ENCODE measurements at regions not wholly inside any gene's neighbourhood (a gene's known extent, or its start where the extent isn't known, plus 50 kb on each side); places are given as distances from the start of the nearest gene placed in this dataset.

- DNase-seq: no peak
Observed at GRCh38 chr3:159629329-159630084, 359.1 kb upstream of the IL12A start.

- no peak for DNase-seq
Observed at GRCh38 chr3:159631226-159631625, 357.4 kb upstream of the IL12A start.

GRCh38 chr3:159632128-159632527, 356.5 kb upstream of the IL12A start:
- DNase-seq: no peak

GRCh38 chr3:159632851-159633250, 355.8 kb upstream of the IL12A start:
- no peak for DNase-seq

GRCh38 chr3:159634483-159634882, 354.2 kb upstream of the IL12A start:
- DNase-seq: no peak

GRCh38 chr3:159635047-159635641, 353.5 kb upstream of the IL12A start:
- no peak for DNase-seq

GRCh38 chr3:159637883-159638542, 350.6 kb upstream of the IL12A start:
- no peak for DNase-seq

GRCh38 chr3:159640225-159640624, 348.4 kb upstream of the IL12A start:
- DNase-seq: no peak

GRCh38 chr3:159643406-159643805, 345.2 kb upstream of the IL12A start:
- DNase-seq: no peak

GRCh38 chr3:159645874-159646273, 342.8 kb upstream of the IL12A start:
- DNase-seq: no peak

GRCh38 chr3:159649951-159650350, 338.7 kb upstream of the IL12A start:
- no peak for DNase-seq

- DNase-seq: no peak
Observed at GRCh38 chr3:159650726-159651125, 337.9 kb upstream of the IL12A start.

GRCh38 chr3:159652452-159652851, 336.2 kb upstream of the IL12A start:
- DNase-seq: no peak

GRCh38 chr3:159654183-159655134, 334.2 kb upstream of the IL12A start:
- DNase-seq: no peak

- no peak for DNase-seq
Observed at GRCh38 chr3:159655202-159655601, 333.4 kb upstream of the IL12A start.

- DNase-seq: no peak
Observed at GRCh38 chr3:159657176-159657575, 331.5 kb upstream of the IL12A start.

- DNase-seq: no peak
Observed at GRCh38 chr3:159657629-159658028, 331.0 kb upstream of the IL12A start.

GRCh38 chr3:159660326-159660725, 328.3 kb upstream of the IL12A start:
- DNase-seq: no peak

- DNase-seq: no peak
Observed at GRCh38 chr3:159660901-159661300, 327.7 kb upstream of the IL12A start.

- no peak for DNase-seq
Observed at GRCh38 chr3:159662549-159662948, 326.1 kb upstream of the IL12A start.

GRCh38 chr3:159664006-159664405, 324.6 kb upstream of the IL12A start:
- DNase-seq: no peak

- DNase-seq: no peak
Observed at GRCh38 chr3:159664653-159665052, 324.0 kb upstream of the IL12A start.

GRCh38 chr3:159667261-159667660, 321.4 kb upstream of the IL12A start:
- no peak for DNase-seq

Data from suppressor macrophage treated with lipopolysaccharide for 1 hour (primary cell).